ENCODE measurements at regions not wholly inside any gene's neighbourhood (a gene's known extent, or its start where the extent isn't known, plus 50 kb on each side); places are given as distances from the start of the nearest gene placed in this dataset.

- no peaks in the 10 kb centered on the region for H3K27me3 ChIP-seq (ENCODE audit: control insufficient read depth, insufficient read depth, low read length)
- TF ChIP-seq CEBPB (IDR thresholded peaks at IDR 0.05; ENCODE audit: low read depth, low read length) (no peak), SMC3 (IDR thresholded peaks at IDR 0.05; ENCODE audit: low read depth, low read length) (no peak), MAFK (IDR thresholded peaks at IDR 0.05; ENCODE audit: low read depth, low read length) (no peak), CHD1 (IDR thresholded peaks at IDR 0.05; ENCODE audit: low read depth, low read length) (no peak), RCOR1 (IDR thresholded peaks at IDR 0.05; ENCODE audit: insufficient replicate concordance, low read length) (no peak), POLR2A (IDR thresholded peaks at IDR 0.05; ENCODE audit: low read depth, low read length) (no peak), RAD21 (IDR thresholded peaks at IDR 0.05; ENCODE audit: low read length) (no peak), RFX5 (IDR thresholded peaks at IDR 0.05; ENCODE audit: low read depth, low read length) (no peak), USF2 (IDR thresholded peaks at IDR 0.05; ENCODE audit: low read depth, low read length) (no peak), NFE2L2 (IDR thresholded peaks at IDR 0.05; ENCODE audit: low read depth, low read length) (no peak), ELK1 (IDR thresholded peaks at IDR 0.05; ENCODE audit: borderline replicate concordance, low read depth, low read length) (no peak), BHLHE40 (IDR thresholded peaks at IDR 0.05; ENCODE audit: low read depth, low read length) (no peak), MAZ (IDR thresholded peaks at IDR 0.05; ENCODE audit: borderline replicate concordance, low read depth, low read length) (no peak)
- TF ChIP-seq, protein P1, sequence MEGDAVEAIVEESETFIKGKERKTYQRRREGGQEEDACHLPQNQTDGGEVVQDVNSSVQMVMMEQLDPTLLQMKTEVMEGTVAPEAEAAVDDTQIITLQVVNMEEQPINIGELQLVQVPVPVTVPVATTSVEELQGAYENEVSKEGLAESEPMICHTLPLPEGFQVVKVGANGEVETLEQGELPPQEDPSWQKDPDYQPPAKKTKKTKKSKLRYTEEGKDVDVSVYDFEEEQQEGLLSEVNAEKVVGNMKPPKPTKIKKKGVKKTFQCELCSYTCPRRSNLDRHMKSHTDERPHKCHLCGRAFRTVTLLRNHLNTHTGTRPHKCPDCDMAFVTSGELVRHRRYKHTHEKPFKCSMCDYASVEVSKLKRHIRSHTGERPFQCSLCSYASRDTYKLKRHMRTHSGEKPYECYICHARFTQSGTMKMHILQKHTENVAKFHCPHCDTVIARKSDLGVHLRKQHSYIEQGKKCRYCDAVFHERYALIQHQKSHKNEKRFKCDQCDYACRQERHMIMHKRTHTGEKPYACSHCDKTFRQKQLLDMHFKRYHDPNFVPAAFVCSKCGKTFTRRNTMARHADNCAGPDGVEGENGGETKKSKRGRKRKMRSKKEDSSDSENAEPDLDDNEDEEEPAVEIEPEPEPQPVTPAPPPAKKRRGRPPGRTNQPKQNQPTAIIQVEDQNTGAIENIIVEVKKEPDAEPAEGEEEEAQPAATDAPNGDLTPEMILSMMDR (conservative IDR thresholded peaks at IDR 0.05; ENCODE audit: low read depth, low read length) = no peak
- H3K79me1 ChIP-seq (ENCODE audit: low read depth in 1 of 2, low read length in 2 of 2) = no peaks in the 10 kb centered on the region
- H2BK120ac ChIP-seq (ENCODE audit: low read depth, low read length) = no peak overlapping the region
- no peak overlapping the region for H2BK5ac ChIP-seq (ENCODE audit: low read depth, low read length, poor library complexity, severe bottlenecking)
- no peak overlapping the region for H4K8ac ChIP-seq (ENCODE audit: low read depth in 2 of 2, low read length in 2 of 2)
- in situ Hi-C loops (cut with MboI; ENCODE audit: low sequenced_read_pairs) = no loop called here
- H3K4me1 ChIP-seq (ENCODE audit: control insufficient read depth, insufficient read depth, low read length) = no peaks in the 10 kb centered on the region
- no peak overlapping the region for H3K4ac ChIP-seq (ENCODE audit: low read depth, low read length)
- no peak overlapping the region for H4K91ac ChIP-seq (ENCODE audit: insufficient read depth, low read depth, low read length)
- intact Hi-C loops (cut with micrococcal nuclease) = no loop called here
- ATAC-seq (ENCODE audit: low read depth) (no peak), DNase-seq (no peak)
- no peak overlapping the region for H2AK9ac ChIP-seq (replicated peaks; ENCODE audit: low read depth, low read length, poor library complexity)
- no peak overlapping the region for H2BK20ac ChIP-seq (ENCODE audit: low read depth, low read length)
- no peak overlapping the region for H3K23ac ChIP-seq (ENCODE audit: low read depth, low read length)
- 36% methylated on average over 60 of the region's 105 CpGs; no CpG with 5 or more reads in 1 of the 2 experiments for WGBS, 2 experiments (ENCODE audit: extremely low coverage in 2 of 2, insufficient read length in 1 of 2)
- H4K5ac ChIP-seq (ENCODE audit: low read depth, low read length) = no peak overlapping the region
- no peaks in the 10 kb centered on the region for H3K36me3 ChIP-seq (ENCODE audit: control insufficient read depth, insufficient read depth, low read length)
- no peak overlapping the region for H3K9ac ChIP-seq (ENCODE audit: low read depth, low read length)
- no peak overlapping the region for H2AK5ac ChIP-seq (ENCODE audit: low read depth, low read length)
- no peak overlapping the region for H2AFZ ChIP-seq (replicated peaks; ENCODE audit: low read length, poor library complexity)
- H3K18ac ChIP-seq (ENCODE audit: low read depth, low read length) = no peak overlapping the region
- ChIA-PET POLR2A (ENCODE audit: unreplicated experiment) (no interaction called here), CTCF (no interaction called here)
- H3K27ac ChIP-seq (ENCODE audit: insufficient read depth, low read length) = no peak overlapping the region
- no TSS peak for BruUV-seq (replicated peaks)
- dilution Hi-C loops (cut with HindIII; ENCODE audit: low sequenced_read_pairs, unreplicated experiment) = no loop called here
- H3K56ac ChIP-seq (ENCODE audit: extremely low read depth, insufficient read depth, low read length) = no peak overlapping the region
- H3K9me1 ChIP-seq (ENCODE audit: insufficient read depth, low read length) = no peaks in the 10 kb centered on the region
- no peaks in the 10 kb centered on the region for H4K20me1 ChIP-seq (ENCODE audit: insufficient read depth, low read length)
- no peak overlapping the region for H3K4me2 ChIP-seq (ENCODE audit: low read depth, low read length)
- H2BK15ac ChIP-seq (ENCODE audit: low read depth, low read length) = no peak overlapping the region
- no peak overlapping the region for H3K4me3 ChIP-seq (ENCODE audit: insufficient read depth, low read depth, low read length)
- H3K9me3 ChIP-seq (ENCODE audit: control insufficient read depth, insufficient read depth, low read length) = peaks cover 14% of the 10 kb centered on the region; the same call in 1 of the 2 replicates
- no peak overlapping the region for H3K14ac ChIP-seq (replicated peaks; ENCODE audit: low read depth, low read length)
Measured at GRCh38 chr18:14999085-14999975, 251.4 kb downstream of the ANKRD30B start.
